HEK293 (cell line): ENCODE measurements at regions not wholly inside any gene's neighbourhood (a gene's known extent, or its start where the extent isn't known, plus 50 kb on each side); places are given as distances from the start of the nearest gene placed in this dataset.

Experiments used
- CTCF ChIA-PET: fragments of 350-600 bp; formaldehyde crosslinking; extraction: SDS; loops from one replicate; lab custom pipeline; 2021; ENCODE audit warnings: antibody characterized with exemption; lab: Yijun Ruan, JAX
- POLR2A ChIA-PET: fragments of 300-600 bp; formaldehyde crosslinking; extraction: SDS; loops from one replicate; lab custom pipeline; 2020; ENCODE audit warnings: antibody characterized with exemption, inconsistent platforms; lab: Yijun Ruan, JAX
- H3K27ac ChIP-seq: fragments of 200-500 bp; sonication (Bioruptor generic); 2 replicates; pipeline ENCODE4 v1.5.1; 2014; ENCODE audit warnings: low read depth, low read length, control low read depth, inconsistent platforms; ENCODE audit errors: extremely low read depth
- H3K36me3 ChIP-seq, 2 experiments: fragments of 200-500 bp in 1 of 2; sonication (Bioruptor generic) in 1 of 2; 1 replicate in 1 of 2; 2 replicates in 1 of 2; pipeline ENCODE4 v1.5.1; 2014 to 2017; ENCODE audit warnings: inconsistent platforms in 2 of 2, low read length in 2 of 2; ENCODE audit not compliant: control insufficient read depth in 2 of 2, insufficient read depth in 1 of 2
- H3K4me1 ChIP-seq: fragments of 200-500 bp; sonication (Bioruptor generic); 2 replicates; pipeline ENCODE4 v1.5.1; 2014; ENCODE audit warnings: mild to moderate bottlenecking, low read length, inconsistent platforms; ENCODE audit not compliant: control insufficient read depth, insufficient read depth
- H3K4me3 ChIP-seq: 2 replicates; pipeline ENCODE4 v1.5.1; 2011; ENCODE audit warnings: low read depth, mild to moderate bottlenecking, control low read depth, low read length, moderate library complexity
- H3K9me3 ChIP-seq: fragments of 200-500 bp; sonication (Bioruptor generic); 2 replicates; pipeline ENCODE4 v1.5.1; 2014; ENCODE audit warnings: low read depth, low read length, inconsistent platforms; ENCODE audit not compliant: control insufficient read depth, insufficient read depth
- IKZF3 ChIP-seq: fragments of 450-650 bp; IDR thresholded peaks from 2 replicates; pipeline ENCODE4 v1.5.0; 2018; ENCODE audit warnings: missing biosample characterization, mild to moderate bottlenecking, missing genetic modification characterization, moderate library complexity
- MZF1 ChIP-seq: fragments of 450-650 bp; formaldehyde crosslinking; IDR thresholded peaks from 2 replicates; pipeline ENCODE4 v1.5.1; 2017; ENCODE audit warnings: missing biosample characterization, missing genetic modification characterization, borderline replicate concordance
- REPIN1 ChIP-seq: fragments of 450-650 bp; formaldehyde crosslinking; IDR thresholded peaks from 2 replicates; pipeline ENCODE4 v1.5.1; 2017; ENCODE audit warnings: missing biosample characterization, missing genetic modification characterization, low read depth
- SETDB1 ChIP-seq: IDR thresholded peaks from one replicate; pipeline ENCODE4 v1.6.1; 2017; ENCODE audit warnings: mild to moderate bottlenecking, low read length, moderate library complexity, mixed read lengths; ENCODE audit not compliant: insufficient read length
- ZBTB20 ChIP-seq: fragments of 450-650 bp; formaldehyde crosslinking; IDR thresholded peaks from 2 replicates; pipeline ENCODE4 v1.5.1; 2016; ENCODE audit warnings: missing biosample characterization, missing genetic modification characterization
- ZFP37 ChIP-seq: fragments of 450-650 bp; formaldehyde crosslinking; IDR thresholded peaks from 2 replicates; pipeline ENCODE4 v1.5.1; 2016; ENCODE audit warnings: missing biosample characterization, missing genetic modification characterization
- ZNF274 ChIP-seq, 2 experiments: fragments of 200-500 bp in 1 of 2; fragments of 450-650 bp in 1 of 2; sonication (Bioruptor generic) in 1 of 2; formaldehyde crosslinking in 1 of 2; IDR thresholded peaks; 2 replicates each; pipeline versions ENCODE4 v1.5.1 to v1.6.1; 2014 to 2016; ENCODE audit warnings: borderline replicate concordance in 1 of 2, inconsistent platforms in 1 of 2, low read length in 1 of 2, missing biosample characterization in 1 of 2, missing genetic modification characterization in 1 of 2
- ZNF311 ChIP-seq: fragments of 450-650 bp; formaldehyde crosslinking; IDR thresholded peaks from 2 replicates; pipeline ENCODE4 v1.5.1; 2017; ENCODE audit warnings: missing biosample characterization, missing genetic modification characterization, borderline replicate concordance
- ZNF354C ChIP-seq: fragments of 450-650 bp; formaldehyde crosslinking; IDR thresholded peaks from 2 replicates; pipeline ENCODE4 v1.5.1; 2016; ENCODE audit warnings: missing biosample characterization, missing genetic modification characterization, low read depth, borderline replicate concordance
- ZNF366 ChIP-seq: fragments of 450-650 bp; formaldehyde crosslinking; conservative IDR thresholded peaks from 2 replicates; pipeline ENCODE4 v1.5.1; 2016; ENCODE audit warnings: missing biosample characterization, missing genetic modification characterization
- ZNF423 ChIP-seq: fragments of 450-650 bp; formaldehyde crosslinking; IDR thresholded peaks from 2 replicates; pipeline ENCODE4 v1.5.1; 2016; ENCODE audit warnings: missing biosample characterization, missing genetic modification characterization
- ZNF473 ChIP-seq: fragments of 450-650 bp; formaldehyde crosslinking; IDR thresholded peaks from 2 replicates; pipeline ENCODE4 v1.5.1; 2017; ENCODE audit warnings: missing biosample characterization, missing genetic modification characterization
- ZNF510 ChIP-seq: fragments of 450-650 bp; formaldehyde crosslinking; IDR thresholded peaks from 2 replicates; pipeline ENCODE4 v1.5.1; 2018; ENCODE audit warnings: mild to moderate bottlenecking, missing genetic modification characterization, missing biosample characterization; ENCODE audit not compliant: insufficient replicate concordance
- ZNF530 ChIP-seq: fragments of 450-650 bp; formaldehyde crosslinking; IDR thresholded peaks from 2 replicates; pipeline ENCODE4 v1.5.1; 2016; ENCODE audit warnings: low read depth, missing biosample characterization, missing genetic modification characterization
- ZNF610 ChIP-seq: fragments of 450-650 bp; formaldehyde crosslinking; IDR thresholded peaks from 2 replicates; pipeline ENCODE4 v1.5.1; 2016; ENCODE audit warnings: missing biosample characterization, missing genetic modification characterization, borderline replicate concordance
- ZNF664 ChIP-seq: fragments of 450-650 bp; formaldehyde crosslinking; IDR thresholded peaks from 2 replicates; pipeline ENCODE4 v1.5.1; 2016; ENCODE audit warnings: missing biosample characterization, missing genetic modification characterization
- ZNF747 ChIP-seq: fragments of 450-650 bp; formaldehyde crosslinking; IDR thresholded peaks from 2 replicates; pipeline ENCODE4 v1.5.1; 2016; ENCODE audit warnings: missing biosample characterization, missing genetic modification characterization
- ZNF777 ChIP-seq: fragments of 450-650 bp; formaldehyde crosslinking; IDR thresholded peaks from 2 replicates; pipeline ENCODE4 v1.5.1; 2017; ENCODE audit warnings: missing biosample characterization, missing genetic modification characterization, borderline replicate concordance
- ZSCAN16 ChIP-seq: fragments of 450-650 bp; formaldehyde crosslinking; IDR thresholded peaks from 2 replicates; pipeline ENCODE4 v1.5.1; 2016; ENCODE audit warnings: missing biosample characterization, missing genetic modification characterization
- ZSCAN23 ChIP-seq: fragments of 450-650 bp; formaldehyde crosslinking; IDR thresholded peaks from 2 replicates; pipeline ENCODE4 v1.5.1; 2016; ENCODE audit warnings: missing biosample characterization, missing genetic modification characterization
- TF ChIP-seq, protein P1 (sequence below): fragments of 450-650 bp; formaldehyde crosslinking; IDR thresholded peaks from 2 replicates; pipeline ENCODE4 v1.5.1; 2016; ENCODE audit warnings: missing biosample characterization, missing genetic modification characterization
- TF ChIP-seq, protein P2 (sequence below): fragments of 450-650 bp; formaldehyde crosslinking; optimal IDR thresholded peaks from 2 replicates; pipeline ENCODE3; 2016; ENCODE audit warnings: missing biosample characterization, mild to moderate bottlenecking, missing genetic modification characterization
- TF ChIP-seq, protein P3 (sequence below): fragments of 450-650 bp; formaldehyde crosslinking; IDR thresholded peaks from 2 replicates; pipeline ENCODE4 v1.5.1; 2016; ENCODE audit warnings: missing biosample characterization, missing genetic modification characterization
- TF ChIP-seq, protein P4 (sequence below): fragments of 450-650 bp; formaldehyde crosslinking; IDR thresholded peaks from 2 replicates; pipeline ENCODE4 v1.5.1; 2017; ENCODE audit warnings: missing biosample characterization, missing genetic modification characterization

DNA sequence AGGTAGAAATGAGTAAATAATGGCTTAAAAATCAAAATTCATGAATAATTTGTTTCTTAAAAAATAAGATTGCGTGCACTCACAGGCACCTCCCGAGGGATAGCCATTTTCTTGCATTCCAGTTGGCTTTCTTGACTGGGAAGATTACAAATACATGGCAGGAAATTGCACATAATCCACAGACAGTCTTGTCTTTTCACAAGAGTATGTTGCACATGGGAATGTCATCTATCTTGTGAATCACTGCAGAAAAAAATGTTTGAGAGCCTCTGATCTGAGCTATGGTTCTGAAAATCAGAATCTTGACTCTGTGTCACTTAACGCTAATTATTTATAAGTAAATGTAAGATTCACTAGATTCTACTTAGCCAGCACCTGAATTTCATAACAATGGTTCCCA, 74.1 kb upstream of the PRKG1 start:
- CTCF ChIA-PET = interaction anchor here (0.6 to 1.4 kb wide), 4 partner anchors 9 to 1488 kb away, joined by 3 to 4 read pairs (median 3); no protein-coding TSS in a partner anchor
- Histone ChIP-seq H3K9me3 (no peaks in the 10 kb centered on the region), H3K27ac (no peak overlapping the region), H3K36me3 (no peaks in the 10 kb centered on the region)
- TF ChIP-seq ZNF366 (tag by site-specific recombination) (no peak), ZNF747 (no peak), MZF1 (tag by site-specific recombination) (no peak), ZSCAN23 (tag by site-specific recombination) (no peak), REPIN1 (no peak), ZNF311 (no peak), ZSCAN16 (tag by site-specific recombination) (no peak), IKZF3 (tag by site-specific recombination) (no peak), SETDB1 (no peak), ZNF274 (IDR thresholded peaks at IDR 0.05; ENCODE audit: low read length) (no peak), ZNF274 (tag by site-specific recombination; IDR thresholded peaks at IDR 0.05; ENCODE audit: borderline replicate concordance) (no peak), ZNF510 (tag by site-specific recombination) (no peak)
- TF ChIP-seq, protein P1, sequence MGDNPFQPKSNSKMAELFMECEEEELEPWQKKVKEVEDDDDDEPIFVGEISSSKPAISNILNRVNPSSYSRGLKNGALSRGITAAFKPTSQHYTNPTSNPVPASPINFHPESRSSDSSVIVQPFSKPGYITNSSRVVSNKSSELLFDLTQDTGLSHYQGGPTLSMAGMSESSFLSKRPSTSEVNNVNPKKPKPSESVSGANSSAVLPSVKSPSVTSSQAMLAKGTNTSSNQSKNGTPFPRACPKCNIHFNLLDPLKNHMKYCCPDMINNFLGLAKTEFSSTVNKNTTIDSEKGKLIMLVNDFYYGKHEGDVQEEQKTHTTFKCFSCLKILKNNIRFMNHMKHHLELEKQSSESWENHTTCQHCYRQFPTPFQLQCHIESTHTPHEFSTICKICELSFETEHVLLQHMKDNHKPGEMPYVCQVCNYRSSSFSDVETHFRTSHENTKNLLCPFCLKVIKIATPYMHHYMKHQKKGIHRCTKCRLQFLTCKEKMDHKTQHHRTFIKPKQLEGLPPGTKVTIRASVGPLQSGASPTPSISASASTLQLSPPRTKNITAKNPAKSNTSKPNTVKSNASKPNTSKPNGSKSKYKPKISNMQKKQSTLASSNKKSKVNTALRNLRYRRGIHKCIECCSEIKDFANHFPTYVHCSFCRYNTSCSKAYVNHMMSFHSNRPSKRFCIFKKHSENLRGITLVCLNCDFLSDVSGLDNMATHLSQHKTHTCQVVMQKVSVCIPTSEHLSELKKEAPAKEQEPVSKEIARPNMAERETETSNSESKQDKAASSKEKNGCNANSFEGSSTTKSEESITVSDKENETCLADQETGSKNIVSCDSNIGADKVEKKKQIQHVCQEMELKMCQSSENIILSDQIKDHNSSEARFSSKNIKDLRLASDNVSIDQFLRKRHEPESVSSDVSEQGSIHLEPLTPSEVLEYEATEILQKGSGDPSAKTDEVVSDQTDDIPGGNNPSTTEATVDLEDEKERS (tag by site-specific recombination) = no peak
- TF ChIP-seq, protein P2, sequence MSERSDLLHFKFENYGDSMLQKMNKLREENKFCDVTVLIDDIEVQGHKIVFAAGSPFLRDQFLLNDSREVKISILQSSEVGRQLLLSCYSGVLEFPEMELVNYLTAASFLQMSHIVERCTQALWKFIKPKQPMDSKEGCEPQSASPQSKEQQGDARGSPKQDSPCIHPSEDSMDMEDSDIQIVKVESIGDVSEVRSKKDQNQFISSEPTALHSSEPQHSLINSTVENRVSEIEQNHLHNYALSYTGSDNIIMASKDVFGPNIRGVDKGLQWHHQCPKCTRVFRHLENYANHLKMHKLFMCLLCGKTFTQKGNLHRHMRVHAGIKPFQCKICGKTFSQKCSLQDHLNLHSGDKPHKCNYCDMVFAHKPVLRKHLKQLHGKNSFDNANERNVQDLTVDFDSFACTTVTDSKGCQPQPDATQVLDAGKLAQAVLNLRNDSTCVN (tag by site-specific recombination) = no peak
- TF ChIP-seq, all 188 proteins: peak for 0
- Histone ChIP-seq H3K4me3 (no peak overlapping the region), H3K4me1 (peaks cover 11% of the 10 kb centered on the region)
- POLR2A ChIA-PET = no interaction called here

DNA sequence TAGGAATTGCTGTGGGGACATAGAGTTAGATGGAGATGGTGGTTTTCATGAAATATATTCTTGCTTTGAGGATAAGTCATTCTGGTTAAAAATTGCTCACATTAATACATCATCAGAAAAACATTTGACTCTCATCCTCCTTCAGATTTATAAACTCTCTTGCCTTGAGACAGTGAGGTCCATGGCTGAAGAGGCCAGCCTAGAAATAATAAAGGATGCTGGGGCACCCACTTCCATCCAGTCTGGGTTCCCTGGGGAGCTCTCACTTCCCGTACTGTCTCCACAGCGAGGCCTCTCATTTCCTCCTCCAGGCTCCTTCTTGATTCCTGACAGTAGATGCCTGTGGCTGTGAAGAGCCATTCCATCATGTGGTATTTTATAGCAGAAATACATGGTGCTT, 73.3 kb upstream of the PRKG1 start:
- POLR2A ChIA-PET = no interaction called here
- CTCF ChIA-PET = interaction anchor here (0.7 to 1.5 kb wide), 6 partner anchors 61 to 1644 kb away, joined by 3 to 6 read pairs (median 4); no protein-coding TSS in a partner anchor
- no peak overlapping the region for H3K27ac ChIP-seq
- TF ChIP-seq ZBTB20 (tag by site-specific recombination) = no peak
- no peak for TF ChIP-seq ZNF664 (tag by site-specific recombination)
- no peak for TF ChIP-seq ZNF423 (tag by site-specific recombination)
- no peak for TF ChIP-seq ZNF777 (tag by site-specific recombination)
- TF ChIP-seq ZNF530 = no peak
- no peak for TF ChIP-seq ZNF473 (tag by site-specific recombination)
- TF ChIP-seq ZFP37 (tag by site-specific recombination) = no peak
- TF ChIP-seq, protein P3, sequence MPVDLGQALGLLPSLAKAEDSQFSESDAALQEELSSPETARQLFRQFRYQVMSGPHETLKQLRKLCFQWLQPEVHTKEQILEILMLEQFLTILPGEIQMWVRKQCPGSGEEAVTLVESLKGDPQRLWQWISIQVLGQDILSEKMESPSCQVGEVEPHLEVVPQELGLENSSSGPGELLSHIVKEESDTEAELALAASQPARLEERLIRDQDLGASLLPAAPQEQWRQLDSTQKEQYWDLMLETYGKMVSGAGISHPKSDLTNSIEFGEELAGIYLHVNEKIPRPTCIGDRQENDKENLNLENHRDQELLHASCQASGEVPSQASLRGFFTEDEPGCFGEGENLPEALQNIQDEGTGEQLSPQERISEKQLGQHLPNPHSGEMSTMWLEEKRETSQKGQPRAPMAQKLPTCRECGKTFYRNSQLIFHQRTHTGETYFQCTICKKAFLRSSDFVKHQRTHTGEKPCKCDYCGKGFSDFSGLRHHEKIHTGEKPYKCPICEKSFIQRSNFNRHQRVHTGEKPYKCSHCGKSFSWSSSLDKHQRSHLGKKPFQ (tag by site-specific recombination) = no peak
- TF ChIP-seq, protein P4, sequence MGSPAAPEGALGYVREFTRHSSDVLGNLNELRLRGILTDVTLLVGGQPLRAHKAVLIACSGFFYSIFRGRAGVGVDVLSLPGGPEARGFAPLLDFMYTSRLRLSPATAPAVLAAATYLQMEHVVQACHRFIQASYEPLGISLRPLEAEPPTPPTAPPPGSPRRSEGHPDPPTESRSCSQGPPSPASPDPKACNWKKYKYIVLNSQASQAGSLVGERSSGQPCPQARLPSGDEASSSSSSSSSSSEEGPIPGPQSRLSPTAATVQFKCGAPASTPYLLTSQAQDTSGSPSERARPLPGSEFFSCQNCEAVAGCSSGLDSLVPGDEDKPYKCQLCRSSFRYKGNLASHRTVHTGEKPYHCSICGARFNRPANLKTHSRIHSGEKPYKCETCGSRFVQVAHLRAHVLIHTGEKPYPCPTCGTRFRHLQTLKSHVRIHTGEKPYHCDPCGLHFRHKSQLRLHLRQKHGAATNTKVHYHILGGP (tag by site-specific recombination) = no peak
- TF ChIP-seq ZNF354C (tag by site-specific recombination) = no peak
- TF ChIP-seq ZNF610 (tag by site-specific recombination) = no peak
- no peak overlapping the region for H3K4me3 ChIP-seq
- peaks cover 11% of the 10 kb centered on the region for H3K4me1 ChIP-seq
- H3K9me3 ChIP-seq = no peaks in the 10 kb centered on the region
- H3K36me3 ChIP-seq = no peaks in the 10 kb centered on the region
